T47D (cell line): ENCODE measurements at regions not wholly inside any gene's neighbourhood (a gene's known extent, or its start where the extent isn't known, plus 50 kb on each side); places are given as distances from the start of the nearest gene placed in this dataset.

Experiments
- DNase-seq, 2 experiments: peaks; one replicate each; pipeline versions ENCODE4 v3.0.0 to v3.0.0-alpha.2; 2011 to 2012; ENCODE audit warnings: low read depth in 1 of 2, low spot score in 1 of 2
- JUND ChIP-seq: IDR thresholded peaks from 2 replicates; pipeline ENCODE4 v1.6.1; 2012; ENCODE audit warnings: low read depth
- in situ Hi-C: cut with HindIII; loops from 2 replicates; pipeline ENCODE4 v1.10.0; 2016; ENCODE audit warnings: low sequenced_read_pairs, low pct_unique_long_range_greater_than_20kb

DNA sequence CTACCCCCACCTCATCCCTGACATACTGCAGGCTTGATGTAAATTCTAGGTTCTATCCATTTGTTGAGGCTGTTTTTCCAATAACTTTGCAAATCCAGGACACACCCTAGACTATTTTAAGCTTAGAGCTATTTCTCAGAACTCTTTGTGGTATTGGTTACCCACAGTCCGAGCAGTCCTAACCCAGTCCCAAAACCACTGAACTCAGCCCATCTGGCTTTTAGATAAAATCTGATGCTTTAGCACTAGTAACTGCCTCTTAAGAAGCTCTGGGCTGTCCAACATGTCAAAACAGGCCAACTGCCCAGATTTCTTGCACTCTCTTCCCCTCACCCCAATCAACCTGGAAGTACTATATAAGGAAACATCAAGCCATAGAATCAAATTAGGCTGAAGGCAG, 344.4 kb upstream of the CADM1 start:
- DNase-seq, result no peak
- TF ChIP-seq JUND, result no peak
- in situ Hi-C loops, result no loop called here

GRCh38 chr11:115848080-115848479, 343.9 kb upstream of the CADM1 start:
- no peak for DNase-seq
- in situ Hi-C loops, result no loop called here
- no peak for TF ChIP-seq JUND

- no peak for TF ChIP-seq JUND
- in situ Hi-C loops, result no loop called here
- DNase-seq, result no peak
These were observed 341.7 kb upstream of the CADM1 start for GRCh38 chr11:115845872-115846271.

GRCh38 chr11:115843685-115844084, 339.5 kb upstream of the CADM1 start:
- in situ Hi-C loops, result no loop called here
- TF ChIP-seq JUND, result no peak
- DNase-seq, result no peak

DNA sequence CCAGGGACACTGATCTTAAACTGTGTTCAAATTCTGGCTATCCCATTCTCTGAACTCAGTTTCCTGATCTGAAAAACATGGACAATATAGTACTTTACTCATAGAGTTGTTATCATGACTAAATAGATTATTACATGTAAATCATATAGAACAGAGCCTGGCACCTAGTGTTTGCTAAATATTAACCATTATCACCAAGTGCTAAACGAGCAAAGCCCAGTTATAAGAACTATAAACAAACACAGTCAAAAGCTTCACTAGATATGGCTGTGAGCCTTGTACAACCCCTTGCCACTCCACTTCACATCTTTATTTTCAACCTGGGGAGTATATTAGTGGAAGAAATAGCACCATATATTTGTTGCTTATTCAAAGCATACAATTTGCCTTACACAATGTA, 338.9 kb upstream of the CADM1 start:
- in situ Hi-C loops, result no loop called here
- TF ChIP-seq JUND, result no peak

DNA sequence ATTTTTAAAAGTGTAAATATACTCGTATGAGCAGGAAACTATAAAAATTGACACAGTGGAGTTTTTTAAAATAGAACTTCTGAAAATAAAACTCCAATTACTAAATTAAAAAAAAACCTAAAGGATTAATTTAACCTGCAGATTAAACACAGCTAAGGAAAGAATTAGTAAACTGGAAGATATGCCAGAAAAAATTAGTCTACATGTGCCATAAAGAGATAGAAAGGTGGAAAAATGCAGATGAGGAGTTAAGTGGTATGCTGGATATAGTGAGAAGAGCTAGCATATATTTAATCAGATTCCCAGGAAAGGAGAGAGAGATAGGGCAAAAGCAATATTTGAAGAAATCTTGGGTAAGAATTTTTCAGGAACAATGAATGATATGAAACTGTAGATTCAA, 315.8 kb upstream of the CADM1 start:
- TF ChIP-seq JUND, result no peak
- in situ Hi-C loops, result no loop called here
- no peak for DNase-seq

More for the DNA sequence above, 338.9 kb upstream of the CADM1 start:
- DNase-seq, result no peak

DNA sequence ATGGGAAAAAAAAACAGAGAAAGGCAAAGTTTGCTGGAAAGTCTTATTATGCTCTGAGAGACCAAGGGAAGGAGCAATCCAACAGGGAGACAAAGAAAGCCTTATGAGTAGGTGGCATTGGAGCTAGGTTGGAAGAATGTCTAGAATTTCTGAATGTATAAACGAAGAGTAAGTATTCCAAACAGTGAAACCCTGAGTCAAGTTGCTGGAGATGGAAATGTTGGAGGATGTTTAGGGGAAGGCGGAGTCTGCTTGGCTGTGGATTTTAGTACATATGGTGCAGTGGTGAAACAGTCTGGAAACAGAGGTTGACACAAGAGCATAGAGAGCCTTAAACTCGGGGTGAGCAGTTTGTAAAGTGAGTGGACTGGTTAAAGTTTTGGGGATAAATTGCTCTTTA, 314.8 kb upstream of the CADM1 start:
- no peak for DNase-seq
- in situ Hi-C loops, result no loop called here
- no peak for TF ChIP-seq JUND

DNA sequence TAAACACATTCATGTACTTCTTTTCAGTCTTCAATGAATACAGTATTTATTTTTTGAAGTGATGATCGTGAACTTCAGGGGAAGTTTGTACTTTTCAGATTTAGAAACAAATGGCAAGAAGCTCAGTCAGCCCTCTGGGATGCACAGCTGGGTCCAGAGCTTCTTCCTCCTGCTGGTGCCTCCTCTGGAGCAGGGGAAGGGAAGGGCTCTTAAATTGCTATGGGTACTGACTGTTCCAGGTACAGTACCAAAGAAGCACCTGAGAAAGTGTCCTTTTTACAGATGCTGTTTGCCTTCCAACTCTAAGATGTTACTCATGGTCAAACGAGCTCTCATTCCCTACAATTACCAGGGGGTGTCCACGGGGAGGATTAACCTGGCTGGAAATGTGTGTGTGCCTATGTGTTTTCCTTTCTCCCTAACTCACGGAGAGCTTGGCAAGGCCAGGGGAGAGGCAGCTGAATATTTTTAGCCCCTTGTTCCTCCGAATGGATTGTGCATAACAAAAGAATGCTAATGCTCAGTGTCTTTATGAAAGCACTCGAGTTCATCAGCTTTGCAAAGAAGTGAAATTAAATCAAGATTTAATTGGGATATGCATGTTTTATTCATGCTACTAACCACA, 313.7 kb upstream of the CADM1 start:
- no peak for DNase-seq
- in situ Hi-C loops, result no loop called here
- no peak for TF ChIP-seq JUND

DNA sequence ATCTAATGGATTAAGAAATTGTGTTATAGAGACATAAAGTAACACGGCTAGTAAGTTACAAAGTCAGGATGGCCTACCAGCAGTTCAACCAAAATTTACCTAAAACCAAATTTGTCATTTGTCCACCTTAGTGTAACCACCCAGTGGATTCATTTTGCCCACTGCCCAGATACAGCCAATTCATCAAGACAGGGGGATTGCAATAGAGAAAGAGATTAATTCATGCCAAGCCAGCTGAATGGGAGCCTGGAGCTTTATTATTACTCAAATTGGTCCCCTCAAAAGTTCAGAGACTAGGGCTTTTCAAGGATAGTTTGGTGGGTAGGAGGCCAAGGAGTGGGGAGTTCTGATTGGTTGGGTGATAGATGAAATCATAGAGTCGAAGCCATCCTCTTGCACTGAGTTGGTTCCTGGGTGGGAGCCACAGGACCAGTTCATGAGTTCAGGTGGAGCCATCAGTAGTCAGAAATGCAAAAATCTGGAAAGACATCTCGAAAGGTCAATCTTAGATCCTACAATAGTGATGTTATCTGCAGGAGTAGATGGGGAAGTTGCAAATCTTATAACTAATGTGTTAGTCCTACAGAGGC, 304.2 kb upstream of the CADM1 start:
- no peak for TF ChIP-seq JUND
- no peak for DNase-seq
- in situ Hi-C loops, result no loop called here

DNA sequence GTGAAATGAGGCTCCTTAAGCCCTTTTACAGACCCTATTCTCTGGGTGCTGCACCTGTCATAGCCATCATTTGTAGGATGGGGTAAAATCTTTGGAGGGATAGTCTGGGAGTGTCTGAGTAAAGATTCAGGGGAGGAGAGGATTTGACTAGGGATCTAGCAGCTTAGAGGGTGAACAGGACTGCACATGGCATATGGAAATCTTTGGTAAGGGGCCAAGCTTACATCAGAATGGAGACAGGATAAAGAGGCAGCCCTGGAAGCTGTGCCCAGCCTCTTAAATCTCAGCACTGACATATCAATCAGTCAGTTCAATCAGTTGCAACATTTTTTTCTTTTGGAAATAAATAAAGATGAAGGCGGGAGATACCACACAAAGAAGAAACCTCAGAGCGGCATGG, 301.8 kb upstream of the CADM1 start:
- in situ Hi-C loops, result no loop called here
- no peak for DNase-seq
- TF ChIP-seq JUND, result no peak

- no peak for DNase-seq
- in situ Hi-C loops, result no loop called here
- TF ChIP-seq JUND, result no peak
These were observed 299.0 kb upstream of the CADM1 start for GRCh38 chr11:115803073-115803740.

DNA sequence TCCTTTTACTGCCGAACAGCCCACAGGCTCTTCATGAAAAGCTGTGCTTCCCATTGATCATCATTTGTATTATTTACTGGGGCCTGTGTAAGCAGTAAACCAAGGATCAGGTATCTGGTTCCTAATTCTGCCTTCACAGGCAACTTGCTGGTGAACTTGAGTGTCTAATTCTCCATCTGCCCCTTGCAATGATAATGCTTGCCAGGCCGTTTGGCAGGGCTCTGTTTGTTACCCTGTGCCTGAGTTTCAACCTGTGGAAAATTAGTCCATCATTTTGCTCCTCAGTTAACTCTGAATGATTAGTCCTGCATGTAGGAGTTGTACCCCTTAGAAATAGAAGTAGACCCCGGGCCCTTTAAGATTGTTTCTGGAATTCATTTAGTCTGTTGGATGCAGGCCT, 298.4 kb upstream of the CADM1 start:
- in situ Hi-C loops, result no loop called here
- no peak for TF ChIP-seq JUND
- DNase-seq, result no peak

- in situ Hi-C loops, result no loop called here
These were observed 288.7 kb upstream of the CADM1 start for GRCh38 chr11:115792903-115793302.

GRCh38 chr11:115787302-115787701, 283.1 kb upstream of the CADM1 start:
- DNase-seq, result no peak
- no peak for TF ChIP-seq JUND
- in situ Hi-C loops, result no loop called here

More at GRCh38 chr11:115792903-115793302, 288.7 kb upstream of the CADM1 start:
- no peak for DNase-seq
- no peak for TF ChIP-seq JUND
